ENCODE measurements at regions not wholly inside any gene's neighbourhood (a gene's known extent, or its start where the extent isn't known, plus 50 kb on each side); places are given as distances from the start of the nearest gene placed in this dataset.

DNA sequence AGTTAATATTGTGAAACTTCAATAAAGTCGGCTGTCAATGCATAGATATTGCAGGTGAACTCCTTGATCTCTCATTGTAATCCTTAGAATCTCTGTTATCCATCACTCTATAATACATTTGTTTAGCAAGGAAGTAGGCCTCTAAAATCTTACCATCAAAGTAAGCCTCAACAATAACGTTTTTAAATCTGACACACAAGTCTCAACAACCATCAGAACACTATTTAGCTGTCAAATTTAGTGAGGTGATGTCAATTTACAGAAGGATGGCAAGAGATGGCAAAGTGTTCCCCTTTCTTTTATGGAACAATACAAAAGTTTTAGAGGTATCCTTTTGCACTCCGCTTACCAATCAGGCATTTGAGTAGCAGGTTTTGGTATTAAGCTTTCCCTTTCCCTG lies 67.6 kb downstream of the RWDD3 start:
- no peaks in the 10 kb centered on the region for H4K20me1 ChIP-seq (ENCODE audit: insufficient read depth, low read length)
- H3K27ac ChIP-seq (ENCODE audit: low read depth in 1 of 2, low read length in 2 of 2), result no peak overlapping the region
- H3K9ac ChIP-seq (ENCODE audit: insufficient read depth, low read length, poor library complexity, severe bottlenecking), result no peak overlapping the region
- DNase-seq, result no peak
- Mint-ChIP-seq H3K4me3 (no peak overlapping the region), H3K36me3 (no peaks in the 10 kb centered on the region), H3K4me1 (no peaks in the 10 kb centered on the region), H3K27me3 (ENCODE audit: low read depth in 3 of 3) (peaks cover 0 to 2% (median 2%) of the 10 kb centered on the region in 3 donors), H3K9me3 (peaks cover 2 to 6% (median 5%) of the 10 kb centered on the region in 7 donors), H3K27ac (no peak overlapping the region)
- no peaks in the 10 kb centered on the region for H3K27me3 ChIP-seq (ENCODE audit: control insufficient read depth in 2 of 2, insufficient read depth in 2 of 2, low read length in 2 of 2)
- no peaks in the 10 kb centered on the region for H3K4me1 ChIP-seq (ENCODE audit: control insufficient read depth in 1 of 2, insufficient read depth in 2 of 2, low read length in 2 of 2)
- no peaks in the 10 kb centered on the region for H3K9me3 ChIP-seq (replicated peaks in 1 of 2; ENCODE audit: control insufficient read depth in 1 of 2, insufficient read depth in 1 of 2, low read length in 2 of 2)
- intact Hi-C loops (cut with micrococcal nuclease), result no loop called here
- no peak overlapping the region for H3K4me2 ChIP-seq (replicated peaks; ENCODE audit: extremely low read depth, low read length, poor library complexity, severe bottlenecking)
- no peak overlapping the region for H2AFZ ChIP-seq (ENCODE audit: insufficient read depth, low read depth, low read length, poor library complexity, severe bottlenecking)
- no peak overlapping the region for H3K4me3 ChIP-seq (replicated peaks in 1 of 3; ENCODE audit: low read depth in 2 of 3, low read length in 3 of 3)
- H3K79me2 ChIP-seq (ENCODE audit: insufficient read depth, low read length), result no peaks in the 10 kb centered on the region
- WGBS (ENCODE audit: insufficient coverage), result 80% methylated on average over 1 of the region's 3 CpGs
- no peaks in the 10 kb centered on the region for H3K36me3 ChIP-seq (replicated peaks in 1 of 2; ENCODE audit: control insufficient read depth in 1 of 2, insufficient read depth in 2 of 2, low read length in 2 of 2)
- TF ChIP-seq, protein P1, sequence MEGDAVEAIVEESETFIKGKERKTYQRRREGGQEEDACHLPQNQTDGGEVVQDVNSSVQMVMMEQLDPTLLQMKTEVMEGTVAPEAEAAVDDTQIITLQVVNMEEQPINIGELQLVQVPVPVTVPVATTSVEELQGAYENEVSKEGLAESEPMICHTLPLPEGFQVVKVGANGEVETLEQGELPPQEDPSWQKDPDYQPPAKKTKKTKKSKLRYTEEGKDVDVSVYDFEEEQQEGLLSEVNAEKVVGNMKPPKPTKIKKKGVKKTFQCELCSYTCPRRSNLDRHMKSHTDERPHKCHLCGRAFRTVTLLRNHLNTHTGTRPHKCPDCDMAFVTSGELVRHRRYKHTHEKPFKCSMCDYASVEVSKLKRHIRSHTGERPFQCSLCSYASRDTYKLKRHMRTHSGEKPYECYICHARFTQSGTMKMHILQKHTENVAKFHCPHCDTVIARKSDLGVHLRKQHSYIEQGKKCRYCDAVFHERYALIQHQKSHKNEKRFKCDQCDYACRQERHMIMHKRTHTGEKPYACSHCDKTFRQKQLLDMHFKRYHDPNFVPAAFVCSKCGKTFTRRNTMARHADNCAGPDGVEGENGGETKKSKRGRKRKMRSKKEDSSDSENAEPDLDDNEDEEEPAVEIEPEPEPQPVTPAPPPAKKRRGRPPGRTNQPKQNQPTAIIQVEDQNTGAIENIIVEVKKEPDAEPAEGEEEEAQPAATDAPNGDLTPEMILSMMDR (IDR thresholded peaks at IDR 0.05), result no peak

DNA sequence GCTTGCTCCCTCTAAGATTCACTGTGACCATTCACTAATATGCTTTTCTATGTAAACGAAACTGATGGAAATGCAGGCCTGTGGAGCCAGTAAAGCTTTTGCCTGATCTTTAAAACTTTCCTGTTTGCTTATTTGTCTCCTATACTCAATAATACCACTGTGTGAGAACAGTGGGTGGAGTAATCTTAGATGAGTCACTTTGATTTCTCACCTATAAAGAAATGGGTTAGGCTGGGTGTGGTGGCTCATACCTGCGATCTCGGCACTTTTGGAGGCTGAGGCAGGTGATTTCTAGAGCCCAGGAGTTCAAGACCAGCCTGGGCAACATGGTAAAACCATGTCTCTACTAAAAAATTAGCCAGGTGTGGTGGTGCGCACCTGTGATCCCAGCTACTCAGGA lies 70.8 kb downstream of the RWDD3 start:
- WGBS (ENCODE audit: insufficient coverage), result no CpG with 5 or more reads among the region's 4 CpGs
- H3K9me3 ChIP-seq (replicated peaks in 1 of 2; ENCODE audit: control insufficient read depth in 1 of 2, insufficient read depth in 1 of 2, low read length in 2 of 2), result no peaks in the 10 kb centered on the region
- no peak overlapping the region for H3K4me3 Mint-ChIP-seq

More for the DNA sequence above, 70.8 kb downstream of the RWDD3 start:
- H3K27me3 ChIP-seq (ENCODE audit: control insufficient read depth in 2 of 2, insufficient read depth in 2 of 2, low read length in 2 of 2), result no peaks in the 10 kb centered on the region
- TF ChIP-seq, protein P1 (IDR thresholded peaks at IDR 0.05), result no peak
- intact Hi-C loops (cut with micrococcal nuclease), result no loop called here
- H2AFZ ChIP-seq (ENCODE audit: insufficient read depth, low read depth, low read length, poor library complexity, severe bottlenecking), result no peak overlapping the region
- H3K79me2 ChIP-seq (ENCODE audit: insufficient read depth, low read length), result no peaks in the 10 kb centered on the region
- H3K4me2 ChIP-seq (replicated peaks; ENCODE audit: extremely low read depth, low read length, poor library complexity, severe bottlenecking), result no peak overlapping the region
- peaks cover 0 to 4% (median 2%) of the 10 kb centered on the region in 7 donors for H3K9me3 Mint-ChIP-seq
- no peak overlapping the region for H3K27ac Mint-ChIP-seq
- H3K4me1 Mint-ChIP-seq, result no peaks in the 10 kb centered on the region
- H3K4me3 ChIP-seq (replicated peaks in 1 of 3; ENCODE audit: low read depth in 2 of 3, low read length in 3 of 3), result no peak overlapping the region
- DNase-seq, result no peak
- peaks cover 0 to 4% (median 4%) of the 10 kb centered on the region in 3 donors for H3K27me3 Mint-ChIP-seq (ENCODE audit: low read depth in 3 of 3)
- H3K27ac ChIP-seq (ENCODE audit: low read depth in 1 of 2, low read length in 2 of 2), result no peak overlapping the region
- no peaks in the 10 kb centered on the region for H3K36me3 ChIP-seq (replicated peaks in 1 of 2; ENCODE audit: control insufficient read depth in 1 of 2, insufficient read depth in 2 of 2, low read length in 2 of 2)
- H3K4me1 ChIP-seq (ENCODE audit: control insufficient read depth in 1 of 2, insufficient read depth in 2 of 2, low read length in 2 of 2), result no peaks in the 10 kb centered on the region
- H4K20me1 ChIP-seq (ENCODE audit: insufficient read depth, low read length), result no peaks in the 10 kb centered on the region
- no peaks in the 10 kb centered on the region for H3K36me3 Mint-ChIP-seq
- H3K9ac ChIP-seq (ENCODE audit: insufficient read depth, low read length, poor library complexity, severe bottlenecking), result no peak overlapping the region

All from CD14-positive monocyte (primary cell).